Kidney epithelial cell (primary cell): ENCODE measurements at regions not wholly inside any gene's neighbourhood (a gene's known extent, or its start where the extent isn't known, plus 50 kb on each side); places are given as distances from the start of the nearest gene placed in this dataset.

Experiments
- DNase-seq: peaks from one replicate; pipeline ENCODE4 v3.0.0-alpha.2; 2010; ENCODE audit warnings: low read depth
- H3K27me3 ChIP-seq: 2 replicates; pipeline ENCODE4 v1.6.0; 2011; ENCODE audit warnings: low read length; ENCODE audit not compliant: control insufficient read depth, insufficient read depth
- H3K36me3 ChIP-seq: 2 replicates; pipeline ENCODE4 v1.5.1; 2011; ENCODE audit warnings: low read length; ENCODE audit not compliant: control insufficient read depth, insufficient read depth
- H3K4me3 ChIP-seq: 2 replicates; pipeline ENCODE4 v1.5.1; 2011; ENCODE audit warnings: low read depth, mild to moderate bottlenecking, control low read depth, low read length
- TF ChIP-seq, protein P1 (sequence below): IDR thresholded peaks from 2 replicates; pipeline ENCODE4 v1.5.1; 2011; ENCODE audit warnings: mild to moderate bottlenecking, moderate library complexity, low read length, control low read depth, inconsistent platforms; ENCODE audit not compliant: insufficient read depth, poor library complexity, severe bottlenecking

DNA sequence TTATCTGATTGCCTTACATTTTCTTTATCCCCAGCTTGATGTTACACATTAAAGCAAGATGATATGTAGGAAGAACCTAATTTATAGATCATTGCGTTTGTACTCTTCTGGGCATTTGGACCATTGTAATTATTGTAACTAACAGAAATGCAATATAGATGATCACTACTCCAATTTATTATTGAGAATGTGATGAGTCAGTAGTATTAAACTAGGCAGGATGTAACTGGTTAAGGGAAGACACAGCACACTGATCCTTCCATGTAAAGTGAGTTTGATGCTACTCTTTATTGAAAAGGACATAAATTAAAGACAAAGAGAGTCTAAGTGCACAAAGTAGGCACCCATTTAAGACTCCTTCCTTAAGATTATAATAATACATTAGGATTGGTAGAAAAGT lies 223.8 kb downstream of the KIF2B start:
- Histone ChIP-seq H3K27me3 (no peaks in the 10 kb centered on the region), H3K4me3 (no peak overlapping the region), H3K36me3 (no peaks in the 10 kb centered on the region)
- DNase-seq = no peak
- TF ChIP-seq, protein P1, sequence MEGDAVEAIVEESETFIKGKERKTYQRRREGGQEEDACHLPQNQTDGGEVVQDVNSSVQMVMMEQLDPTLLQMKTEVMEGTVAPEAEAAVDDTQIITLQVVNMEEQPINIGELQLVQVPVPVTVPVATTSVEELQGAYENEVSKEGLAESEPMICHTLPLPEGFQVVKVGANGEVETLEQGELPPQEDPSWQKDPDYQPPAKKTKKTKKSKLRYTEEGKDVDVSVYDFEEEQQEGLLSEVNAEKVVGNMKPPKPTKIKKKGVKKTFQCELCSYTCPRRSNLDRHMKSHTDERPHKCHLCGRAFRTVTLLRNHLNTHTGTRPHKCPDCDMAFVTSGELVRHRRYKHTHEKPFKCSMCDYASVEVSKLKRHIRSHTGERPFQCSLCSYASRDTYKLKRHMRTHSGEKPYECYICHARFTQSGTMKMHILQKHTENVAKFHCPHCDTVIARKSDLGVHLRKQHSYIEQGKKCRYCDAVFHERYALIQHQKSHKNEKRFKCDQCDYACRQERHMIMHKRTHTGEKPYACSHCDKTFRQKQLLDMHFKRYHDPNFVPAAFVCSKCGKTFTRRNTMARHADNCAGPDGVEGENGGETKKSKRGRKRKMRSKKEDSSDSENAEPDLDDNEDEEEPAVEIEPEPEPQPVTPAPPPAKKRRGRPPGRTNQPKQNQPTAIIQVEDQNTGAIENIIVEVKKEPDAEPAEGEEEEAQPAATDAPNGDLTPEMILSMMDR = no peak

DNA sequence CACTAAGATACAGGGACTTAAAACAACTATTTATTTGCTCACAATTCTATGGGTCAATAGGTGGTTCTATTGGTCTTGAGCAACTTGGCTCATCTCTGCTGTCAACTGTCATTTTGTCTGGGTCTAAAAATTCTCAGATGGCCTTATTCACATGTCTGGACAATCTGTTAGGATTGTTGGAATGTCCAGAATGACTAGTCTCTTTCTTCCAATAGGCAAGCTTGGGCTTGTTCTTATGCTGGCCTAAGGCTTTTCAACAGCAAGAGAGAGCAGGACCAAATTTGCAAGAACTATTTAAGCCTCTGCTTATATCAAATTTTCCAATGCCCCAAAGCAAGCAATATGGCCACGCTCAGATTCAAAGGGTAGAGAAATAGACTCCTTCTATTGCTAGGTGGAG lies 240.9 kb downstream of the KIF2B start:
- Histone ChIP-seq H3K36me3 (no peaks in the 10 kb centered on the region), H3K4me3 (no peak overlapping the region), H3K27me3 (no peaks in the 10 kb centered on the region)
- TF ChIP-seq, protein P1 = no peak
- DNase-seq = no peak

DNA sequence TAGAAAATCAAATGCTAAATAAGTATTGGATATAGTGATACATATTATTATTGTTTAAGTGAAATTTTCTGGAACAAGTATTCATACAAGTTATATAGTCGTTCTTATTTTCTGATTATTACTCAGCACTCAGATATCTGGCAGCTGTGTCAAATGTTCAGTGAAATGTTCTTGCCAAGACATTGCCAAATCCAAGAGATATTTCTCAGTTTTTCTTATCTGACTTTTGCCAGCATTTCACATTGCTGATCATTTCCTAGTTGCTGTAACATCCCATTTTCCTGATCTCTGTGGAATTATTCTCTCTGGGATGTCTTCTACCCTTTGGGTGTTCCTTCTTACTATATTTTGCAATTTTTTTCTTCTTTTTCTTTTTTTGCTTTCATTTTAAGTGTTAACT lies 262.3 kb downstream of the KIF2B start:
- no peaks in the 10 kb centered on the region for H3K27me3 ChIP-seq
- H3K4me3 ChIP-seq = no peak overlapping the region
- DNase-seq = no peak
- TF ChIP-seq, protein P1 = no peak
- H3K36me3 ChIP-seq = no peaks in the 10 kb centered on the region

DNA sequence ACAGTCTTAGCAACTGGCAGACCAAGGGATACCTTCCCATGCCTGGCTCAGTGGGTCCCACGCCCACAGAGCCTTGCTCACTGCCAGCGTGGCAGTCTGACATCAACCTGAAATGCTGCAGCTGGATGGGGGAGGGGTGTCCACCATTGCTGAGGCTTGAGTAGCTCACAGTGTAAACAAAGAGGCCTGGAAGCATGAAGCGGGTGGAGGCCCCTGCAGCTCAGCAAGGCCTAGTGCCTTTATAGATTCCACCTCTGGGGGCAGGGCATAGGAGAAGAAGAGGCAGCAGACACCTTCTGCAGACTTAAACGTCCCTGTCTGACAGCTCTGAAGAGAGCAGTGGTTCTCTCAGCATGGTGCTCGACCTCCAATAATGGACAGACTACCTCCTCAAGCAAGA lies 263.2 kb downstream of the KIF2B start:
- no peaks in the 10 kb centered on the region for H3K27me3 ChIP-seq

DNA sequence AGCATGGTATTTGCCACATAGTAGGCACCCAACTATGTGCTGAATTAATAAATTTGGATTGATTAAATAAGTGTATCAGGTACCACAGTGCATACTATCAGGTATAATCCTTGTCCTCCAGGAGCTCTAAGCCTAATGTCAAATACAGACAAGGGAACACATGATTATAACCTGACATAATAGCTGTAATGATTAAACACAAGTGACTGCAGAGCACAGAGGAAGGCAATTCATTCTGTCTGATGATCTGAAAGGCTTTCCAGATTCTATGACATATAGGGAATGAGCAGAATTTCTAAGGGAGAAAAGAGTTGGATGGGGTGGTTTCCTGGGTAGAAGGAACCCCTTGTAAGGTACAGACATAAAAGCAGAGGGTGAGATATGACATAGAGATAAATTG lies 273.5 kb downstream of the KIF2B start:
- TF ChIP-seq, protein P1 = no peak
- H3K27me3 ChIP-seq = no peaks in the 10 kb centered on the region
- H3K4me3 ChIP-seq = no peak overlapping the region
- no peaks in the 10 kb centered on the region for H3K36me3 ChIP-seq
- no peak for DNase-seq

More for the DNA sequence above, 263.2 kb downstream of the KIF2B start:
- Histone ChIP-seq H3K36me3 (no peaks in the 10 kb centered on the region), H3K4me3 (no peak overlapping the region)
- DNase-seq = no peak
- TF ChIP-seq, protein P1 = no peak

DNA sequence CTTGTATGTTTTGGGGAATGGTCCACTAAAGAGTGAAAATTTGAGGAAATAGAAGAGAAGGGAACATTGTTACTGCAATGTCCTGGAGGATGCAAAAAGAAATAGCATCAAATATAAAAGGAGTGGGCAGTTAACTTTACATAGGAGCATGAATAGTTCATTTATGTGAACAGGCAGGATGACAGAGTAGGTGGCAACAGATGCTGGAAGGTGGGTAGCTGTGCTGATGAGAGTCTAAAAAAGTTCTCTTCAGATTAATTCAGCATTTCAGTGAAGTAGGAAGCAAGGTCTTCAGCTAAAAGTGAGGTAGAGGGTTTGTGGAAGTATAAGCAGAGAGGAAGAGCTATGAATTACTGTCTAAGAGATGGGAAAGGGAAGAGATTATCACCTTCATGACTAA lies 276.5 kb downstream of the KIF2B start:
- TF ChIP-seq, protein P1 = no peak
- no peaks in the 10 kb centered on the region for H3K36me3 ChIP-seq
- H3K27me3 ChIP-seq = no peaks in the 10 kb centered on the region
- no peak overlapping the region for H3K4me3 ChIP-seq
- DNase-seq = no peak
